Gastrocnemius medialis (tissue), 4 donors: ENCODE measurements at regions not wholly inside any gene's neighbourhood (a gene's known extent, or its start where the extent isn't known, plus 50 kb on each side); places are given as distances from the start of the nearest gene placed in this dataset.

Experiments used
- POLR2A ChIP-seq, 2 donors: fragments of 450-650 bp; IDR thresholded peaks; one replicate each; pipeline ENCODE4 v1.6.1; 2017; ENCODE audit warnings: antibody characterized with exemption in 2 of 2, mild to moderate bottlenecking in 2 of 2, moderate library complexity in 2 of 2
- TF ChIP-seq, protein P1 (sequence below), 5 experiments: fragments of 450-650 bp in 3 of 5; fragments of 200-600 bp in 2 of 5; sonication (generic) in 2 of 5; IDR thresholded peaks in 4 of 5; conservative IDR thresholded peaks in 1 of 5; 1 replicate in 4 of 5; 2 replicates in 1 of 5; pipeline ENCODE4 v1.5.1; 2016 to 2019; ENCODE audit warnings: antibody characterized with exemption in 5 of 5, mild to moderate bottlenecking in 3 of 5, moderate library complexity in 3 of 5

DNA sequence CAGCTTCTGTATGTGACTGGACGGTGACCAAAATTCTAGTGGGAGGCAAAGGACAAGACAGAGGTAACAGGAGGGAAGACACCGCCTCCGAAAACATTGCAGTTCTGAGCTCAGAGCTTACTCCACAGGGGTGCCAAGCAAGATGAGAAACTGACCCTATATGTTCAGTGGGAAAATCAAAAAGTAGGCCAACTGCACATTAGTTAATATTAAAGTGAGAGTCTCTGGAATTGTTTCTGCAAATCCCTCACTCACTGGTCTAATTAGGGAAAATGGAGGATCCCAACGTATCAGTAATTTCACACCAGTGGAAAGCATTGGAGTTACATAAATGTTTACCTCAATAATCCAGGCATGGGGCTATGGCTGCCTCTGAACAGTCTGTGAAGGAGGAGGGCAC lies 313.3 kb upstream of the KCNH8 start:
- TF ChIP-seq, protein P1, sequence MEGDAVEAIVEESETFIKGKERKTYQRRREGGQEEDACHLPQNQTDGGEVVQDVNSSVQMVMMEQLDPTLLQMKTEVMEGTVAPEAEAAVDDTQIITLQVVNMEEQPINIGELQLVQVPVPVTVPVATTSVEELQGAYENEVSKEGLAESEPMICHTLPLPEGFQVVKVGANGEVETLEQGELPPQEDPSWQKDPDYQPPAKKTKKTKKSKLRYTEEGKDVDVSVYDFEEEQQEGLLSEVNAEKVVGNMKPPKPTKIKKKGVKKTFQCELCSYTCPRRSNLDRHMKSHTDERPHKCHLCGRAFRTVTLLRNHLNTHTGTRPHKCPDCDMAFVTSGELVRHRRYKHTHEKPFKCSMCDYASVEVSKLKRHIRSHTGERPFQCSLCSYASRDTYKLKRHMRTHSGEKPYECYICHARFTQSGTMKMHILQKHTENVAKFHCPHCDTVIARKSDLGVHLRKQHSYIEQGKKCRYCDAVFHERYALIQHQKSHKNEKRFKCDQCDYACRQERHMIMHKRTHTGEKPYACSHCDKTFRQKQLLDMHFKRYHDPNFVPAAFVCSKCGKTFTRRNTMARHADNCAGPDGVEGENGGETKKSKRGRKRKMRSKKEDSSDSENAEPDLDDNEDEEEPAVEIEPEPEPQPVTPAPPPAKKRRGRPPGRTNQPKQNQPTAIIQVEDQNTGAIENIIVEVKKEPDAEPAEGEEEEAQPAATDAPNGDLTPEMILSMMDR (IDR thresholded peaks at IDR 0.05 in 4 of 5, conservative IDR thresholded peaks at IDR 0.05 in 1 of 5), result no peak
- no peak for TF ChIP-seq POLR2A (IDR thresholded peaks at IDR 0.05)
